ENCODE measurements at regions not wholly inside any gene's neighbourhood (a gene's known extent, or its start where the extent isn't known, plus 50 kb on each side); places are given as distances from the start of the nearest gene placed in this dataset.

DNA sequence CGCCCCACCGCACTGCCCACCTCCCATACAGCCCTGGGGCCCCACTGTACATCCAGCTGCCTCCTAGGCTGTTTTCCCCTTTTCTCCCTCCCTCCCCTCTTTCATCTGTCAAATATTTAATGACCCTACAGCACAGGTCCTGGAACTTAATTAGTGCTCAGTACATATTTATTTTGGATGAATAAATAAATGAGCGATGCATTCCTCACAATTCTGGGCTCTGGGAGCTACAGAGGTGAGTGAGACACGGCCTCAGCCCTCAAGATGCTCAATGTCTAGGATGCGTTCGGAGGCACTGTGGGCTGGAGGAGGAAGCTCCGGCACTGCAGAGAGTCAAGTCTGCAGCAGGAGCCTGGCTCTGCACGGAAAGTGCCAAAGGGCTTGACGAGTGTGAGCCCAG, 175.0 kb downstream of the FAM43A start:
- DNase-seq (no peak), ATAC-seq (ENCODE audit: low read depth) (no peak)
- 96% methylated on average over 6 of the region's 9 CpGs for whole genome bisulfite sequencing (ENCODE audit: insufficient coverage)
- Histone ChIP-seq H3K27me3 (replicated peaks in 1 of 4; ENCODE audit: control extremely low read depth in 1 of 4, control insufficient read depth in 3 of 4, insufficient read depth in 4 of 4, low read length in 3 of 4) (no peaks in the 10 kb centered on the region), H3K4me2 (replicated peaks; ENCODE audit: low read depth, low read length, poor library complexity, severe bottlenecking) (no peak overlapping the region), H3K36me3 (replicated peaks in 1 of 2; ENCODE audit: control extremely low read depth in 1 of 2, control insufficient read depth in 1 of 2, extremely low read depth in 1 of 2, insufficient read depth in 2 of 2, low read length in 1 of 2) (no peaks in the 10 kb centered on the region), H3K27ac (ENCODE audit: low read length in 2 of 2) (no peak overlapping the region), H3K9me3 (ENCODE audit: control extremely low read depth in 1 of 3, control insufficient read depth in 2 of 3, insufficient read depth in 1 of 3, low read length in 2 of 3) (peaks cover 0 to 5% (median 0%) of the 10 kb centered on the region in 3 donors), H3K79me2 (ENCODE audit: control insufficient read depth, insufficient read depth, low read length) (no peaks in the 10 kb centered on the region), H3K4me1 (ENCODE audit: control insufficient read depth in 2 of 2, insufficient read depth in 2 of 2, low read length in 2 of 2) (peaks cover 0 to 6% of the 10 kb centered on the region in 2 donors), H3K4me3 (ENCODE audit: control extremely low read depth in 1 of 5, extremely low read depth in 1 of 5, insufficient read depth in 1 of 5, low read depth in 2 of 5, low read length in 4 of 5) (no peak overlapping the region), H2AFZ (ENCODE audit: insufficient read depth, low read depth, low read length, poor library complexity, severe bottlenecking) (no peak overlapping the region), H4K20me1 (ENCODE audit: control insufficient read depth, insufficient read depth, low read length, poor library complexity, severe bottlenecking) (no peaks in the 10 kb centered on the region), H3K9ac (ENCODE audit: low read length) (no peak overlapping the region)
- ChIA-PET CTCF (no interaction called here), POLR2A (no interaction called here)
- TF ChIP-seq, protein P1, sequence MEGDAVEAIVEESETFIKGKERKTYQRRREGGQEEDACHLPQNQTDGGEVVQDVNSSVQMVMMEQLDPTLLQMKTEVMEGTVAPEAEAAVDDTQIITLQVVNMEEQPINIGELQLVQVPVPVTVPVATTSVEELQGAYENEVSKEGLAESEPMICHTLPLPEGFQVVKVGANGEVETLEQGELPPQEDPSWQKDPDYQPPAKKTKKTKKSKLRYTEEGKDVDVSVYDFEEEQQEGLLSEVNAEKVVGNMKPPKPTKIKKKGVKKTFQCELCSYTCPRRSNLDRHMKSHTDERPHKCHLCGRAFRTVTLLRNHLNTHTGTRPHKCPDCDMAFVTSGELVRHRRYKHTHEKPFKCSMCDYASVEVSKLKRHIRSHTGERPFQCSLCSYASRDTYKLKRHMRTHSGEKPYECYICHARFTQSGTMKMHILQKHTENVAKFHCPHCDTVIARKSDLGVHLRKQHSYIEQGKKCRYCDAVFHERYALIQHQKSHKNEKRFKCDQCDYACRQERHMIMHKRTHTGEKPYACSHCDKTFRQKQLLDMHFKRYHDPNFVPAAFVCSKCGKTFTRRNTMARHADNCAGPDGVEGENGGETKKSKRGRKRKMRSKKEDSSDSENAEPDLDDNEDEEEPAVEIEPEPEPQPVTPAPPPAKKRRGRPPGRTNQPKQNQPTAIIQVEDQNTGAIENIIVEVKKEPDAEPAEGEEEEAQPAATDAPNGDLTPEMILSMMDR (IDR thresholded peaks at IDR 0.05) = no peak
- no peak for TF ChIP-seq EZH2 (IDR thresholded peaks at IDR 0.05; ENCODE audit: borderline replicate concordance, insufficient read depth, low read depth, low read length, poor library complexity, severe bottlenecking)
- Mint-ChIP-seq H3K27me3 (no peaks in the 10 kb centered on the region), H3K27ac (no peak overlapping the region), H3K9me3 (ENCODE audit: insufficient read depth) (no peaks in the 10 kb centered on the region), H3K4me3 (no peak overlapping the region), H3K4me1 (peaks cover 8% of the 10 kb centered on the region)
- intact Hi-C loops (cut with micrococcal nuclease) = no loop called here

DNA sequence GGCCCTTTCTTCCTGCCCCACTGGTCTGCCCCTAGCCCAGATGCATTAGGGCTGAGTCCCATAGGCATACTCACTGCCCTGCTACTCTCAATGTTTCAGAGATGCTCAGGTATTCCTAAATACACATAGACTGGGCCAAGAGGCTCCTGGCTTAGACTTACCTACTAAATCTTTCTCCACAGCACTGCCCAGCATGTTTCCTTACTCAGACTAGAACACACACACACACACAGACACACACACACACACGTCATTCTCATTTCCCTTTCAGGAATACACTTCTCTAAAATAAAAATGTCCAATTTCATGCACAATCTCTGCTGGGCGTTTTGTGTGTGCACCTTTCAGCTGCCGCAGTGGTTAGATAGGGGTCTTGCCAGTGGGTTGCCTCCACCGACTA, 175.7 kb downstream of the FAM43A start:
- Histone ChIP-seq H3K9ac (ENCODE audit: low read length) (no peak overlapping the region), H3K36me3 (replicated peaks in 1 of 2; ENCODE audit: control extremely low read depth in 1 of 2, control insufficient read depth in 1 of 2, extremely low read depth in 1 of 2, insufficient read depth in 2 of 2, low read length in 1 of 2) (no peaks in the 10 kb centered on the region), H3K4me1 (ENCODE audit: control insufficient read depth in 2 of 2, insufficient read depth in 2 of 2, low read length in 2 of 2) (peaks cover 0 to 6% of the 10 kb centered on the region in 2 donors), H3K4me2 (replicated peaks; ENCODE audit: low read depth, low read length, poor library complexity, severe bottlenecking) (no peak overlapping the region), H3K9me3 (ENCODE audit: control extremely low read depth in 1 of 3, control insufficient read depth in 2 of 3, insufficient read depth in 1 of 3, low read length in 2 of 3) (peaks cover 0 to 5% (median 0%) of the 10 kb centered on the region in 3 donors), H3K27ac (ENCODE audit: low read length in 2 of 2) (no peak overlapping the region), H3K27me3 (replicated peaks in 1 of 4; ENCODE audit: control extremely low read depth in 1 of 4, control insufficient read depth in 3 of 4, insufficient read depth in 4 of 4, low read length in 3 of 4) (no peaks in the 10 kb centered on the region), H3K4me3 (ENCODE audit: control extremely low read depth in 1 of 5, extremely low read depth in 1 of 5, insufficient read depth in 1 of 5, low read depth in 2 of 5, low read length in 4 of 5) (no peak overlapping the region), H2AFZ (ENCODE audit: insufficient read depth, low read depth, low read length, poor library complexity, severe bottlenecking) (no peak overlapping the region), H3K79me2 (ENCODE audit: control insufficient read depth, insufficient read depth, low read length) (no peaks in the 10 kb centered on the region), H4K20me1 (ENCODE audit: control insufficient read depth, insufficient read depth, low read length, poor library complexity, severe bottlenecking) (no peaks in the 10 kb centered on the region)
- DNase-seq = peak; percentile 23
- POLR2A ChIA-PET = no interaction called here
- CTCF ChIA-PET = interaction anchor here (1.1 kb wide), 1 partner anchor 178 kb away, joined by 3 read pairs; no protein-coding TSS in a partner anchor
- Mint-ChIP-seq H3K27ac (no peak overlapping the region), H3K27me3 (peaks cover 2% of the 10 kb centered on the region), H3K9me3 (ENCODE audit: insufficient read depth) (no peaks in the 10 kb centered on the region), H3K4me3 (no peak overlapping the region), H3K4me1 (peaks cover 8% of the 10 kb centered on the region)
- WGBS (ENCODE audit: insufficient coverage) = no CpG with 5 or more reads among the region's 4 CpGs
- intact Hi-C loops (cut with micrococcal nuclease) = no loop called here
- TF ChIP-seq EZH2 (IDR thresholded peaks at IDR 0.05; ENCODE audit: borderline replicate concordance, insufficient read depth, low read depth, low read length, poor library complexity, severe bottlenecking) = no peak
- TF ChIP-seq, protein P1 (IDR thresholded peaks at IDR 0.05) = no peak
- ATAC-seq (ENCODE audit: low read depth) = no peak

Data from B cell (primary cell).